Ovary (tissue), 7 donors: ENCODE measurements at regions not wholly inside any gene's neighbourhood (a gene's known extent, or its start where the extent isn't known, plus 50 kb on each side); places are given as distances from the start of the nearest gene placed in this dataset.

Source experiments
- DNase-seq, 5 donors: peaks; one replicate each; pipeline ENCODE4 v3.0.0-alpha.2; 2019 to 2020
- H3K27ac ChIP-seq, 2 donors: fragments of 200-600 bp; one replicate each; pipeline versions ENCODE4 v1.5.1 to v1.8.0; 2019 to 2022
- H3K27me3 ChIP-seq: fragments of 200-600 bp; one replicate; pipeline ENCODE4 v1.8.0; 2022
- H3K36me3 ChIP-seq: fragments of 200-600 bp; sonication (generic); one replicate; pipeline ENCODE4 v1.5.1; 2019
- H3K4me1 ChIP-seq: one replicate; pipeline ENCODE4 v1.8.1; 2013; ENCODE audit warnings: mild to moderate bottlenecking, moderate library complexity; ENCODE audit not compliant: insufficient read depth
- H3K4me3 ChIP-seq: fragments of 200-600 bp; sonication (generic); one replicate; pipeline ENCODE4 v1.5.1; 2017
- H3K9me3 ChIP-seq, 2 donors: fragments of 200-600 bp in 1 of 2; sonication (generic) in 1 of 2; one replicate each; pipeline versions ENCODE4 v1.5.1 to v1.8.1; 2013 to 2019; ENCODE audit warnings: mild to moderate bottlenecking in 1 of 2, moderate library complexity in 1 of 2
- CTCF ChIP-seq, 3 donors: fragments of 450-650 bp in 2 of 3; fragments of 200-600 bp in 1 of 3; IDR thresholded peaks; one replicate each; pipeline versions ENCODE4 v1.5.1 to v1.8.0; 2016 to 2022; ENCODE audit warnings: antibody characterized with exemption in 3 of 3, mild to moderate bottlenecking in 1 of 3
- EP300 ChIP-seq: sonication (generic); formaldehyde crosslinking; IDR thresholded peaks from one replicate; pipeline ENCODE4 v1.6.1; 2017; ENCODE audit warnings: antibody characterized with exemption
- POLR2A ChIP-seq: fragments of 450-650 bp; IDR thresholded peaks from one replicate; pipeline ENCODE4 v1.6.1; 2017; ENCODE audit warnings: antibody characterized with exemption, mild to moderate bottlenecking, moderate library complexity
- WGBS, 3 donors: extraction: QIAGEN DNeasy Blood & Tissue Kit in 1 of 3; methylation state at CpG; one replicate each; pipeline versions ENCODE4 v1.1.5 to v1.1.7; 2013 to 2017; 5-methylcytosine and 5-hydroxymethylcytosine counted together
- intact Hi-C, 4 donors: fragments of 100-400 bp; cut with DNase I; formaldehyde crosslinking; loops; one replicate each; pipeline versions ENCODE4 v1.11.0 to v1.15.1; 2022 to 2023
- donor health status: DM: no; HTN: no; CAD: no; lungs with moderate emphysema.
- donor health status: DM: no; HTN: no; CAD: no.
- donor health status: Bipolar disorder and iron deficiency.
- donor health status: DM: no; HTN: no; CAD: no.
- donor health status: DM: yes; HTN: yes; CAD: no.

DNA sequence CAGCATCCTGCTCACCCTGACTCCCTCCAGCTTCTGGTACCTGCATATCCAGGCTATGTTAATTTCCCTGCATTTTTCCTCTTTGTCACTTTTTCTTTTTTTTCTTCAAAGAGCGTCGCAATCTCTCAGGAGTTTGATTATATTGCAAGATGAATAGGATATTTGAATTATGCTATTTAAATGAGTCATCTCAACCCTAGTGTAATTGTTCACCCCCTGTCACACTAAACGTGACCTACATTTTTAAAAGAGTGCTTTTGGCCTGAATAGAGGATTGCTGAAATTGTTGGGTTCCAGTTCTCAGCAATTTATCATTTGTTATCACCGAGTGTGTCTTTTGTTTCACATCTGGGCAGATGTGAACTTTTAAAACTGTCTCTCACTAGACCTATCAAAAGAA is 294.7 kb downstream of the SOX2 start:
- H3K36me3 ChIP-seq = no peaks in the 10 kb centered on the region
- no peak overlapping the region for H3K4me3 ChIP-seq
- H3K27me3 ChIP-seq = no peaks in the 10 kb centered on the region
- TF ChIP-seq CTCF (IDR thresholded peaks at IDR 0.05) (no peak), EP300 (no peak), POLR2A (no peak)
- intact Hi-C loops = no loop called here
- H3K9me3 ChIP-seq = no peaks in the 10 kb centered on the region
- H3K4me1 ChIP-seq = no peaks in the 10 kb centered on the region
- WGBS, 3 donors = 11 to 22% (median 21%) methylated on average over 4 of the region's 4 CpGs
- H3K27ac ChIP-seq = no peak overlapping the region
- DNase-seq = no peak

DNA sequence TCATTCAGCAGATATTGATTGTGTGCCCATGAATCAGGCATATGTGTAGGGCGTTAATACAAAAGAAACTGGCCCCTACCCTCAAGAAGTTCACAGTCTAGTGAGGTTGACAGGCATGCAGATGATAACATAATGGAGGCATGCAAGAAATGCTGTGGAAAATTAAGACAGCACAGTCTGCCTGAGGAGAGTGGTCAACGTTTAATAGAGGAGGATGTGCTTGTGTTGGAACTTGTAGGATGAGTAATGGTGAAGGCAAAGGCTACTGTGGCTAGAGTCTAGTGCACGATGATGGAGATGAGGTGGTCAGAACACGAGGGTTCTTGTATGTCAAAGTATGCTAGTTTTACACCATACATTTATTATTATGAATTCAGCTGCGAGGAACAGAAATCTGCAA is 295.7 kb downstream of the SOX2 start:
- Histone ChIP-seq H3K4me3 (no peak overlapping the region), H3K27ac (no peak overlapping the region), H3K27me3 (no peaks in the 10 kb centered on the region), H3K9me3 (no peaks in the 10 kb centered on the region), H3K36me3 (no peaks in the 10 kb centered on the region), H3K4me1 (no peaks in the 10 kb centered on the region)
- WGBS, 3 donors = 75 to 80% (median 78%) methylated on average over 5 of the region's 5 CpGs
- intact Hi-C loops = no loop called here
- no peak for TF ChIP-seq EP300
- no peak for TF ChIP-seq POLR2A
- no peak for TF ChIP-seq CTCF (IDR thresholded peaks at IDR 0.05)
- no peak for DNase-seq

GRCh38 chr3:182018361-182018760 is 306.6 kb downstream of the SOX2 start:
- 83 to 92% (median 89%) methylated on average over 2 of the region's 2 CpGs for WGBS, 3 donors
- no peak overlapping the region for H3K4me3 ChIP-seq
- intact Hi-C loops = no loop called here
- no peaks in the 10 kb centered on the region for H3K27me3 ChIP-seq
- TF ChIP-seq POLR2A (no peak), EP300 (no peak), CTCF (IDR thresholded peaks at IDR 0.05) (no peak)
- DNase-seq = no peak
- no peak overlapping the region for H3K27ac ChIP-seq
- H3K4me1 ChIP-seq = no peaks in the 10 kb centered on the region
- no peaks in the 10 kb centered on the region for H3K36me3 ChIP-seq
- H3K9me3 ChIP-seq = no peaks in the 10 kb centered on the region

DNA sequence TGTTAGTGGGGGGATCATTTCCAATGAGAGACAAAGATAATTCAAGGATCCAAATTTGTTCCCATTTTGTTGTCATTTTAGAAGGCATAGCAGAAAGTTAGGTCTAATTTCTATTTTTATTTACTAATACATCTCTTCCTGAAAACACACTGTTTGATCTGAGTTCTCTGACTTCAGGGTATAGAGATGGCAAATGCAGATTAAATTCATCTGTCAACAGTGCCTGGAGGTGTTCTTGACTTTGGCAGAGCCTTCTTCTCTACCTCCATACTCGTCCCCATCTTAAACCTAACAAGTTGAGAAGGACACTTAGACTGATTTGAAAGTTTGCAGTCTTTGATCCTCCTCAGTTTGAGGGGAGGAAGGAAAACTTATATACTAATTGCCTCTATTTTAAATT is 308.2 kb downstream of the SOX2 start:
- Histone ChIP-seq H3K9me3 (no peaks in the 10 kb centered on the region), H3K36me3 (no peaks in the 10 kb centered on the region), H3K4me1 (no peaks in the 10 kb centered on the region), H3K4me3 (no peak overlapping the region), H3K27me3 (no peaks in the 10 kb centered on the region), H3K27ac (no peak overlapping the region)
- no peak for DNase-seq
- TF ChIP-seq EP300 (no peak), POLR2A (no peak), CTCF (IDR thresholded peaks at IDR 0.05) (no peak)
- intact Hi-C loops = no loop called here
- WGBS, 3 donors = 59 to 71% (median 63%) methylated on average over 1 of the region's 1 CpG

DNA sequence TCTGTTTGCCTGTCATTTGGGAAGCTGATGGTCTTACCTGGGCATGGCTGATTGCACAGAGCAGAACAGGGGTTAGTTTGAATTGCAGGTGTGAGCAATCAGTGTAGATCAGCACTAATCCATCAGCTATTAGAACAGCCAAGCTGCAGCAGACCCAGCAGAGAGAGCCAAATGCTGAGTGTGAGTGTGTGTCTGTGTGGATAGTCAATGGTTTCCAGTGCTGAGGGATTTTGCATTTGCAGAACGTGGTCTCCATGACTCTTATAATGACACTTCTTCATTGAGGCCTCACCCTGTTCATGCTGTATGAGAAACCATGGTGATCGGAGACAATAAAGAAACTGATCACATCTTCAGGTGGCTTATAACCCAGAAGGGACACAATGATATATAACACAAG is 312.1 kb downstream of the SOX2 start:
- H3K27me3 ChIP-seq = no peaks in the 10 kb centered on the region
- WGBS, 3 donors = 78 to 85% (median 81%) methylated on average over 2 of the region's 2 CpGs
- H3K36me3 ChIP-seq = no peaks in the 10 kb centered on the region
- H3K9me3 ChIP-seq = no peaks in the 10 kb centered on the region
- TF ChIP-seq EP300 (no peak), POLR2A (no peak), CTCF (IDR thresholded peaks at IDR 0.05) (no peak)
- DNase-seq = no peak
- H3K27ac ChIP-seq = no peak overlapping the region
- intact Hi-C loops = no loop called here
- no peak overlapping the region for H3K4me3 ChIP-seq
- H3K4me1 ChIP-seq = no peaks in the 10 kb centered on the region
